HCT116 (cell line): ENCODE measurements at regions not wholly inside any gene's neighbourhood (a gene's known extent, or its start where the extent isn't known, plus 50 kb on each side); places are given as distances from the start of the nearest gene placed in this dataset.

Experiments used
- ATAC-seq: fragments of 200-7000 bp; cut with Tn5 transposase; 2 replicates; pipeline ENCODE4 v1.9.1; 2020; ENCODE audit warnings: mild to moderate bottlenecking, moderate library complexity
- BruUV-seq: library from RNA; stranded (reverse); fragments of 400-500 nt; replicated peaks from 2 replicates; lab custom pipeline; 2021; lab: Mats Ljungman, UMichigan
- CTCF ChIA-PET: fragments of 300-600 bp; sonication (Branson Sonifier 250); formaldehyde crosslinking; loops from one replicate; lab custom pipeline; 2021; ENCODE audit warnings: antibody characterized with exemption; lab: Charles Lee
- POLR2A ChIA-PET: fragments of 300-600, 350-600 bp; sonication (Branson Sonifier 250); formaldehyde crosslinking; loops from one replicate; lab custom pipeline; 2021; ENCODE audit warnings: antibody characterized with exemption; lab: Charles Lee
- RAD21 ChIA-PET, 2 experiments: fragments of 300-600 bp; sonication (Branson Sonifier 250); formaldehyde crosslinking; loops; one replicate each; lab custom pipeline; 2023; ENCODE audit warnings: low total read pairs in 2 of 2; ENCODE audit not compliant: uncharacterized antibody in 2 of 2, unreplicated experiment in 2 of 2, low non-redundant PET in 1 of 2; lab: Charles Lee
- DNase-seq: peaks from one replicate; pipeline ENCODE4 v3.0.0-alpha.2; 2010; ENCODE audit warnings: low read depth, low spot score
- H2AFZ ChIP-seq: fragments of 200-600 bp; shearing (Covaris generic), sonication (generic); 2 replicates; pipeline ENCODE4 v1.6.1; 2017; ENCODE audit warnings: low read depth, mixed run types, mixed read lengths, antibody characterized with exemption, low read length; ENCODE audit not compliant: poor library complexity, severe bottlenecking
- H3K27ac ChIP-seq: 2 replicates; pipeline ENCODE4 v1.5.1; 2012; ENCODE audit warnings: low read depth, low read length
- H3K27me3 ChIP-seq: fragments of 200-600 bp; sonication (generic); 2 replicates; pipeline ENCODE4 v1.6.1; 2016; ENCODE audit warnings: mixed run types, low read length, mixed read lengths; ENCODE audit not compliant: insufficient read depth
- H3K36me3 ChIP-seq, 2 experiments: fragments of 200-500 bp in 1 of 2; fragments of 200-600 bp in 1 of 2; sonication (Bioruptor generic) in 1 of 2; sonication (generic) in 1 of 2; 2 replicates each; pipeline versions ENCODE4 v1.5.1 to v1.6.1; 2014 to 2016; ENCODE audit warnings: low read length in 2 of 2, inconsistent platforms in 1 of 2, mixed read lengths in 1 of 2, mixed run types in 1 of 2; ENCODE audit not compliant: insufficient read depth in 2 of 2, control insufficient read depth in 1 of 2
- H3K4me1 ChIP-seq, 2 experiments: fragments of 200-600 bp in 1 of 2; sonication (generic) in 1 of 2; 2 replicates each; pipeline versions ENCODE4 v1.5.1 to v1.6.1; 2012 to 2017; ENCODE audit warnings: low read length in 2 of 2, inconsistent platforms in 1 of 2, mild to moderate bottlenecking in 1 of 2, mixed read lengths in 1 of 2, mixed run types in 1 of 2, moderate library complexity in 1 of 2; ENCODE audit not compliant: insufficient read depth in 2 of 2, control insufficient read depth in 1 of 2
- H3K4me2 ChIP-seq: fragments of 200-600 bp; sonication (generic); 2 replicates; pipeline ENCODE4 v1.6.1; 2017; ENCODE audit warnings: mixed run types, low read length, mixed read lengths
- H3K4me3 ChIP-seq, 2 experiments: fragments of 200-600 bp in 1 of 2; sonication (generic) in 1 of 2; replicated peaks in 1 of 2; 2 replicates each; pipeline ENCODE4 v1.5.1; 2011 to 2016; ENCODE audit warnings: low read length in 2 of 2, control low read depth in 1 of 2, low read depth in 1 of 2, mild to moderate bottlenecking in 1 of 2, mixed read lengths in 1 of 2, mixed run types in 1 of 2
- H3K79me2 ChIP-seq: fragments of 200-600 bp; sonication (generic); 2 replicates; pipeline ENCODE4 v1.6.1; 2017; ENCODE audit warnings: mild to moderate bottlenecking, mixed run types, low read length, moderate library complexity, mixed read lengths; ENCODE audit not compliant: insufficient read depth
- H3K9ac ChIP-seq: fragments of 200-600 bp; sonication (generic); 2 replicates; pipeline ENCODE4 v1.6.1; 2016; ENCODE audit warnings: low read length, mixed read lengths
- H3K9me2 ChIP-seq: fragments of 200-600 bp; sonication (generic), shearing (Covaris generic); 2 replicates; pipeline ENCODE4 v1.6.1; 2017; ENCODE audit warnings: mixed run types, mild to moderate bottlenecking, moderate library complexity; ENCODE audit not compliant: insufficient read depth
- H3K9me3 ChIP-seq, 2 experiments: fragments of 200-500 bp in 1 of 2; fragments of 200-600 bp in 1 of 2; sonication (Bioruptor generic) in 1 of 2; sonication (generic) in 1 of 2; 2 replicates each; pipeline ENCODE4 v1.6.1; 2014 to 2017; ENCODE audit warnings: low read length in 2 of 2, mixed read lengths in 2 of 2, inconsistent platforms in 1 of 2, low read depth in 1 of 2, mild to moderate bottlenecking in 1 of 2, mixed run types in 1 of 2, moderate library complexity in 1 of 2; ENCODE audit not compliant: control insufficient read depth in 1 of 2, insufficient read depth in 1 of 2
- H4K20me1 ChIP-seq: fragments of 200-600 bp; sonication (generic), shearing (Covaris generic); 2 replicates; pipeline ENCODE4 v1.6.1; 2017; ENCODE audit warnings: mixed run types, mild to moderate bottlenecking, moderate library complexity; ENCODE audit not compliant: insufficient read depth
- ATF3 ChIP-seq: IDR thresholded peaks from 2 replicates; pipeline ENCODE4 v1.6.1; 2012
- CBX3 ChIP-seq: IDR thresholded peaks from 2 replicates; pipeline ENCODE4 v1.6.1; 2012; ENCODE audit warnings: low read depth
- CEBPB ChIP-seq: IDR thresholded peaks from 2 replicates; pipeline ENCODE4 v1.6.1; 2012; ENCODE audit warnings: low read depth
- CTCF ChIP-seq, 3 experiments: fragments of 200-600 bp in 1 of 3; sonication (generic) in 1 of 3; IDR thresholded peaks in 2 of 3; conservative IDR thresholded peaks in 1 of 3; 2 replicates each; pipeline ENCODE4 v1.5.1; 2012 to 2017; ENCODE audit warnings: low read depth in 2 of 3, low read length in 2 of 3, antibody characterized with exemption in 1 of 3, borderline replicate concordance in 1 of 3, control low read depth in 1 of 3, mild to moderate bottlenecking in 1 of 3, mixed read lengths in 1 of 3, mixed run types in 1 of 3, moderate library complexity in 1 of 3; ENCODE audit not compliant: insufficient read depth in 1 of 3
- EGR1 ChIP-seq: IDR thresholded peaks from 2 replicates; pipeline ENCODE4 v1.6.1; 2012; ENCODE audit warnings: low read depth
- ELF1 ChIP-seq: IDR thresholded peaks from 2 replicates; pipeline ENCODE4 v1.6.1; 2012; ENCODE audit warnings: low read depth, borderline replicate concordance
- EZH2 ChIP-seq: fragments of 200-600 bp; sonication (generic); IDR thresholded peaks from 2 replicates; pipeline ENCODE4 v1.6.1; 2017; ENCODE audit warnings: antibody characterized with exemption, mixed run types
- EZH2phosphoT487 ChIP-seq: fragments of 200-600 bp; IDR thresholded peaks from 2 replicates; pipeline ENCODE4 v1.6.1; 2018; ENCODE audit warnings: antibody characterized with exemption, borderline replicate concordance
- FOSL1 ChIP-seq: IDR thresholded peaks from 2 replicates; pipeline ENCODE4 v1.6.1; 2012; ENCODE audit warnings: low read depth
- JUND ChIP-seq: IDR thresholded peaks from 2 replicates; pipeline ENCODE4 v1.6.1; 2012
- MAX ChIP-seq: IDR thresholded peaks from 2 replicates; pipeline ENCODE4 v1.6.1; 2012
- POLR2AphosphoS5 ChIP-seq: IDR thresholded peaks from 2 replicates; pipeline ENCODE4 v1.6.1; 2011; ENCODE audit warnings: mild to moderate bottlenecking, low read depth, low read length, moderate library complexity
- RAD21 ChIP-seq: IDR thresholded peaks from 2 replicates; pipeline ENCODE4 v1.6.1; 2012; ENCODE audit warnings: low read depth, mild to moderate bottlenecking
- REST ChIP-seq: IDR thresholded peaks from 2 replicates; pipeline ENCODE4 v1.6.1; 2012; ENCODE audit warnings: low read depth
- SIN3A ChIP-seq: IDR thresholded peaks from 2 replicates; pipeline ENCODE4 v1.6.1; 2012; ENCODE audit warnings: low read depth
- SP1 ChIP-seq: IDR thresholded peaks from 2 replicates; pipeline ENCODE4 v1.6.1; 2012; ENCODE audit warnings: low read depth
- SRF ChIP-seq: IDR thresholded peaks from 2 replicates; pipeline ENCODE4 v1.6.1; 2012; ENCODE audit warnings: low read depth
- YY1 ChIP-seq: IDR thresholded peaks from 2 replicates; pipeline ENCODE4 v1.6.1; 2011; ENCODE audit warnings: low read length, low read depth, moderate library complexity, mild to moderate bottlenecking; ENCODE audit not compliant: insufficient replicate concordance; ENCODE audit errors: extremely low read depth
- ZBTB33 ChIP-seq: IDR thresholded peaks from 2 replicates; pipeline ENCODE4 v1.6.1; 2011; ENCODE audit warnings: mild to moderate bottlenecking, low read length, moderate library complexity; ENCODE audit not compliant: insufficient replicate concordance; ENCODE audit errors: extremely low read depth
- ZFX ChIP-seq: fragments of 450-650 bp; IDR thresholded peaks from 2 replicates; pipeline ENCODE4 v1.6.1; 2017
- intact Hi-C: fragments of 100-400 bp; cut with micrococcal nuclease; formaldehyde crosslinking; loops from 2 replicates; pipeline ENCODE4 v1.10.0; 2022

DNA sequence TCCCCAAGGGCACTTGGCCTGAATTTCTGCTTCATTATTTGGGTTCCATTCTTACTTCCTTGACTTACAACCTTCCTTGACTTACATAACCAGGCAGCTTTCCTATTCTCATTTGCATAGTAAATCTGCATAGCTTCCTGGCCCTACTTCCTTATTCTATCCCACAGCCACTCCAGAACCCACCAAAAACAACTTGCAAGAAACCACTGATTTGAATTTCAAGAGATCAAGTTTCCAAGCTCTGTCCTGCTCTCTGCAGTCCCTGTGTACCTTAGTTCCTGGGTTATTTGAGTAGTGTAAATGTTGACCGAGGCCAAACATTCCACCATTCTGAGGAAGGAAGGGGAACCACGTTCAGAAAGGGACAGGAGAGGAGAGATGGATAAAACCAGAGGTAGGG, 603.3 kb downstream of the PTPRC start:
- CTCF ChIA-PET, result no interaction called here
- no peak for DNase-seq
- Histone ChIP-seq H3K27me3 (no peaks in the 10 kb centered on the region), H4K20me1 (no peaks in the 10 kb centered on the region), H3K9me3 (no peaks in the 10 kb centered on the region), H3K27ac (no peak overlapping the region), H3K4me3 (no peak overlapping the region), H3K79me2 (no peaks in the 10 kb centered on the region), H2AFZ (no peak overlapping the region), H3K36me3 (no peaks in the 10 kb centered on the region), H3K9me2 (no peaks in the 10 kb centered on the region), H3K4me2 (no peak overlapping the region), H3K4me1 (no peaks in the 10 kb centered on the region), H3K9ac (no peak overlapping the region)
- BruUV-seq, result no TSS peak
- no peak for ATAC-seq
- TF ChIP-seq EZH2 (no peak), EZH2phosphoT487 (no peak), POLR2AphosphoS5 (no peak), CEBPB (no peak), ZBTB33 (no peak), REST (no peak), ATF3 (no peak), JUND (no peak), EGR1 (no peak), FOSL1 (no peak), MAX (no peak), YY1 (no peak), CBX3 (no peak), SP1 (no peak), SIN3A (no peak), SRF (no peak), CTCF (IDR thresholded peaks at IDR 0.05 in 2 of 3, conservative IDR thresholded peaks at IDR 0.05 in 1 of 3; ENCODE audit: borderline replicate concordance in 1 of 3, insufficient read depth in 1 of 3, low read depth in 2 of 3, low read length in 2 of 3) (no peak), ZFX (no peak), ELF1 (no peak), RAD21 (no peak)
- RAD21 ChIA-PET, result no interaction called here
- POLR2A ChIA-PET, result no interaction called here
- intact Hi-C loops, result no loop called here
